Aorta (tissue), 5 donors: ENCODE measurements at regions not wholly inside any gene's neighbourhood (a gene's known extent, or its start where the extent isn't known, plus 50 kb on each side); places are given as distances from the start of the nearest gene placed in this dataset.

Experiments used
- ATAC-seq: fragments of 200-7000 bp; cut with Tn5 transposase; one replicate; pipeline ENCODE4 v1.9.1; 2022; ENCODE audit warnings: moderate library complexity; ENCODE audit not compliant: low FRiP score
- DNase-seq, 2 donors: peaks; one replicate each; pipeline ENCODE4 v3.0.0-alpha.2; 2020
- H3K27ac ChIP-seq, 2 donors: one replicate each; pipeline ENCODE4 v1.5.1; 2013; ENCODE audit warnings: low read length in 2 of 2, mild to moderate bottlenecking in 2 of 2, moderate library complexity in 2 of 2, control low read depth in 1 of 2, inconsistent platforms in 1 of 2, low read depth in 1 of 2
- H3K27me3 ChIP-seq, 2 donors: one replicate each; pipeline ENCODE4 v1.6.1; 2013; ENCODE audit warnings: control low read depth in 1 of 2, low read length in 1 of 2, mild to moderate bottlenecking in 1 of 2, moderate library complexity in 1 of 2; ENCODE audit not compliant: insufficient read depth in 2 of 2, control insufficient read depth in 1 of 2
- H3K36me3 ChIP-seq, 2 donors: one replicate each; pipeline ENCODE4 v1.6.1; 2013; ENCODE audit warnings: control low read depth in 1 of 2, low read length in 1 of 2, mild to moderate bottlenecking in 1 of 2; ENCODE audit not compliant: insufficient read depth in 2 of 2, control insufficient read depth in 1 of 2
- H3K4me1 ChIP-seq, 2 donors: one replicate each; pipeline ENCODE4 v1.6.1; 2013; ENCODE audit warnings: low read length in 2 of 2, control low read depth in 1 of 2, mild to moderate bottlenecking in 1 of 2, moderate library complexity in 1 of 2; ENCODE audit not compliant: insufficient read depth in 2 of 2, control insufficient read depth in 1 of 2
- H3K4me3 ChIP-seq, 2 donors: one replicate each; pipeline ENCODE4 v1.5.1; 2013; ENCODE audit warnings: low read length in 2 of 2, control low read depth in 1 of 2, mild to moderate bottlenecking in 1 of 2
- H3K9me3 ChIP-seq: one replicate; pipeline ENCODE4 v1.6.1; 2013; ENCODE audit warnings: mild to moderate bottlenecking, low read length; ENCODE audit not compliant: control insufficient read depth
- WGBS, 2 donors: extraction: QIAGEN DNeasy Blood & Tissue Kit; methylation state at CpG; one replicate each; pipeline ENCODE4 v1.1.7; 2013; 5-methylcytosine and 5-hydroxymethylcytosine counted together
- intact Hi-C, 2 donors: fragments of 100-400 bp; cut with DNase I; formaldehyde crosslinking; loops; one replicate each; pipeline versions ENCODE4 v1.14.2 to v1.15.0; 2022
- donor health status: healthy with polysubstance abuse.
- donor health status: Bipolar disorder and iron deficiency.
- donor health status: DM: no; HTN: no; CAD: no.
- donor health status: DM: no; HTN: no; CAD: no.
- donor health status: DM: yes; HTN: yes; CAD: no.

DNA sequence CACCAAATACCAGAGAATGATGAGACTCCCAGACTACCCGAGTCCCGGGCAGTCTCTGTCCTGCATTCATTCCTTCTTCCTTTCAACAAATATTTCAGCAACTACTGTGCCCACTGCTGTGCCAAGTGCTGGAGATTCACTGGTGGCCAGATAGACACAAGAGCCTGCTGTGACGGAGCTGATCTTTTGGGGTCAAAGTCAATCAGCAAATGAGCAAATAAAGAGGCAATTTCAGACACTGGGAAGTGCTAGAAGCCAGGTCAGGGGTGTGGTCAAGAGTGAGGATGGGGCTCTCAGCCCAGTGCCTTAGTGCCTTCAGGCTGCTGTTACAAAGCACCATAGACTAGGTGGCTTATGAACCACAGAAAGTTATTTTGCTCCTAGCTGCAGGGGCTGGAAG is 104.9 kb upstream of the IQSEC1 start:
- DNase-seq (no peak), ATAC-seq (no peak)
- 85 to 90% methylated on average over 3 of the region's 3 CpGs for WGBS, 2 donors

DNA sequence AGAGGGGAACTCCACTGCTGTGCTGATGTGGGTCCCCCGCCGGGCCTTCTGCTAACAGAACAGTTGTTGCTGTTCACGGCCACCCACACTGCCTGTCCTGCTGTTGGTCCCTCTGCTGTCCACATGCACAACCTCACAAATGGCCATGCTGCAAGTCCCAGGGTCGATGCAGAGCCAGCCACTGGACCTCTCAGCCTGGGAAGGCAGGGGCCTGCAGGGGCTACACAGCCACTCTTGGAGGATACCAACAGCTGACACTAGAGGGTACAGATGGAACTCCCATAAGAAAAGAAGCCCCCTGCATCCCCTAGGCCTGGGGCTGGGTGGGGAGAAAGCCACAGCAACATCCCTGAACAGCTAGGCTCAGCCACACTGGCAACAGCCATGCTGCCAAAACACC is 104.4 kb upstream of the IQSEC1 start:
- Histone ChIP-seq H3K9me3 (no peaks in the 10 kb centered on the region), H3K27ac (no peak overlapping the region), H3K36me3 (no peaks in the 10 kb centered on the region), H3K27me3 (no peaks in the 10 kb centered on the region), H3K4me3 (no peak overlapping the region), H3K4me1 (no peaks in the 10 kb centered on the region)
- ATAC-seq (no peak), DNase-seq (no peak)
- intact Hi-C loops = no loop called here
- 56 to 68% methylated on average over 4 of the region's 4 CpGs for WGBS, 2 donors

More for the DNA sequence above, 104.9 kb upstream of the IQSEC1 start:
- intact Hi-C loops = no loop called here
- no peak overlapping the region for H3K27ac ChIP-seq
- no peaks in the 10 kb centered on the region for H3K36me3 ChIP-seq
- H3K4me3 ChIP-seq = no peak overlapping the region
- H3K4me1 ChIP-seq = no peaks in the 10 kb centered on the region
- H3K9me3 ChIP-seq = no peaks in the 10 kb centered on the region
- H3K27me3 ChIP-seq = no peaks in the 10 kb centered on the region

DNA sequence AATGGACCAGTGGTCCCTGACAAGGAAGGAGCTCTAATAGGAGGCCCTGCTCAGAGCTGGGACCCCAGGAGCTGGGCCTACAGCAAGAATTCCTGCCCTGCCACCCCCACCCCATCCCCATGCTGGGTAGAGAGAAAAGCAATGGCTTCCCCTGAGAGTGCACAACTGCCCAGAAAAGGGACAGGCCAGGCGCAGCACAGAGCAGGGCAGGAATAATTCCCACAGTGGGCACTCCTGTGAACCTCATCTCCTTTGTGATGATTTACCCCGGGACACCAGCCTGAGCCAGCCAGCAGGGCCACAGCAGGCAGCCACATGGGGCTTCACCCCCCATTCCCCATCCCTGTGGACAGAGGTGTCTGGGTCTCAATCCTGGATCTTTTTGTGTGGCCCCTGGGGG is 104.0 kb upstream of the IQSEC1 start:
- H3K4me3 ChIP-seq = no peak overlapping the region
- intact Hi-C loops = no loop called here
- H3K36me3 ChIP-seq = no peaks in the 10 kb centered on the region
- H3K27ac ChIP-seq = no peak overlapping the region
- no peaks in the 10 kb centered on the region for H3K4me1 ChIP-seq
- no peaks in the 10 kb centered on the region for H3K9me3 ChIP-seq
- no peaks in the 10 kb centered on the region for H3K27me3 ChIP-seq
- no peak for DNase-seq
- 78 to 83% methylated on average over 2 of the region's 2 CpGs for WGBS, 2 donors
- no peak for ATAC-seq

DNA sequence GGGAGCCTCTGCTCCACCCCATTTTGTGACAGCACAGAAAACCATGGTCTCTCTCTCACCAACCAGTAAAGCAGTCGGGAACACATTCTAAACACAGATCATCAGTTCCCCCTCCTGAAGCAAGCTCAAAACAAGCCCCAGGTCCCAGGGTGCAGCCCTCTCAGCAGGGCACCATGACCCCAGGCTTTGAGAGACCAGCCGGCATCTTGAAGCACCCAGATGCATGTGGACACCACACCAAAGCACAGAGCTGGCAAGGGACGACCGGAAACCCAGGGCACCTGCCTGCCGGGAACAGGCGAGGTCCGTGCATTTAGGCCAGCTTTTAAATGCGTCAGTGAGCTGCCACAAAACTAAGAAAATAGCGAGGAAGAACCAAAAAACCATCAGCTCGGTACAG is 103.2 kb upstream of the IQSEC1 start:
- no peaks in the 10 kb centered on the region for H3K4me1 ChIP-seq
- no peak overlapping the region for H3K27ac ChIP-seq
- ATAC-seq (no peak), DNase-seq (no peak)
- H3K27me3 ChIP-seq = no peaks in the 10 kb centered on the region
- WGBS, 2 donors = 84 to 88% methylated on average over 10 of the region's 10 CpGs
- no peaks in the 10 kb centered on the region for H3K9me3 ChIP-seq
- H3K4me3 ChIP-seq = no peak overlapping the region
- intact Hi-C loops = no loop called here
- H3K36me3 ChIP-seq = no peaks in the 10 kb centered on the region

DNA sequence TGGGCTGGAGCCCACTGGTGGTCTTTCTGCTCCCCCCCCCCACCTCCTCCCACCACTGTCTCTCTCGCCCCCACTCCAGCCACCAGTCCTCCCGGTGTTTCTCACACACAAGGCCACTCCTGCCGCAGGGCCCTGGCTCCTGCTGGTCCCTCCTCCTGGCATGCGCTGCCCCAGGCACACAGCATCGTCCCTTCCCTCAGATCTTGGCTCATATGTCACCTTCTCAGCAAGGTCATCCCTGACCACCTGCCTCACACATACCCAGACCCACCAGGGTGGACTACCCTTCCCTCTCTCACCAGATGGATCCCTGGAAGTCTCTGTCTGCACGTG is 101.5 kb upstream of the IQSEC1 start:
- Histone ChIP-seq H3K36me3 (no peaks in the 10 kb centered on the region), H3K9me3 (no peaks in the 10 kb centered on the region), H3K27ac (no peak overlapping the region), H3K27me3 (no peaks in the 10 kb centered on the region), H3K4me3 (no peak overlapping the region), H3K4me1 (no peaks in the 10 kb centered on the region)
- ATAC-seq (no peak), DNase-seq (peak in 1 of 2 donors; percentile 52)
- WGBS, 2 donors = 68 to 82% methylated on average over 6 of the region's 6 CpGs
- intact Hi-C loops = no loop called here

DNA sequence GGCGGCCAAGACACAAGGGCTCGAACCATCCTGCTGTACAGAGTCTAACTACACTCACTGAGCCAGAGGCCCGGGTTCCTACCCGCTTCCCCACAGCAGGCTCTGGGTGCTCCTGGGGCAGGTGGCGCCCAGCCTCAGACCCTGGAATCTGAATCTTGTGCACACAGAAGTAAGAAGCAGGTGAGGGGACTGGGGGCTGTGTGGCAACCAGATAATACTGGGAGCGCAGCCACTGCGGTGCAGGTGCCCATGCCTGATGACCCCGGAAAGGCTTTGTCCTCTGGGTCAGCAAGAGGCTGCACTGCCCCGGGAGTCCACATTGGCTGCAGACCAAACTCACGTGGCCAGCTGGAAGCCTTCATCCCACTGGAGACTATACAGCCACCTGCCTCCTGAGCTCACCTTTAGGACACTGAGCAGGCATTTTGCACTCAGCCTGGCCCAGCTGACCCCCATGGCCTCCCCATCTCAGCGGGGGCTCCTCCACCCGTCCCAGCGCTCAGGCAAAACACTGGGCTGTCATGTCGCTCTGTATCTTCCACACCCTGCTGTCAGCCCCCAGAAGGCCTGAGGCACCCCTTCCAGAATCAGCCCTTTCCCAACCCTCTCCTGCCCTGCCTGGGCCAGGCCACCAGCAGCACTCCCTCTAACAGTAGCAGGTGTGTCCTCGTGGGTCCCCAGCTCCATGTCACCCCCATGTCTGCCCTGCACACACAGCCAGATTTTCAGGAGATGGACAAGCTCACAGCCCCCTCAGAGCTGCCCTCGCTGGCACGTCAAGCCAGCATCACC is 101.0 kb upstream of the IQSEC1 start:
- Histone ChIP-seq H3K27me3 (no peaks in the 10 kb centered on the region), H3K4me1 (no peaks in the 10 kb centered on the region), H3K27ac (no peak overlapping the region), H3K36me3 (no peaks in the 10 kb centered on the region), H3K4me3 (no peak overlapping the region), H3K9me3 (no peaks in the 10 kb centered on the region)
- intact Hi-C loops = no loop called here
- no peak for ATAC-seq
- DNase-seq = peak in 1 of 2 donors; percentile 67
- WGBS, 2 donors = 83 to 85% methylated on average over 17 of the region's 17 CpGs

DNA sequence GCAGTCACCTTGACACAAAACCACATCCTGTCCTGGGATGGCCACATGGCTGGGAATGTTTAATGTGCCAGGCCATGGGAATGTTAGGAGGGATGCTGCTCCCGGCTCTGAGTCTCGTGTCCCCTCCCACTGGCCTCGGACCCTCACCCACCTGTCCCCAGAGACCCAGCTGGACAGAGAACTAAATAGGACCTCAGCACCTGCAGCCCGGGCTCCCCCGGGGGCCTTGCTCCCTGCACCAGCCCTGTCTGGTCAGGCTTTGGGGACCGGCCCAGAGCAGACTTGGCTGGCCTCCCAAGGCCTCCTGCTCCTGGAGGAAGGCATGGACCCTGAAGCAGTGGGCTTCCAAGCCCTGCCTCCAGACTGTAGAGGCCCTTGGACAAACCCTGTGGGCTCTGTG is 100.0 kb upstream of the IQSEC1 start:
- no peaks in the 10 kb centered on the region for H3K36me3 ChIP-seq
- ATAC-seq (no peak), DNase-seq (peak in 1 of 2 donors; percentile 68)
- H3K4me1 ChIP-seq = no peaks in the 10 kb centered on the region
- H3K27me3 ChIP-seq = no peaks in the 10 kb centered on the region
- H3K4me3 ChIP-seq = no peak overlapping the region
- intact Hi-C loops = no loop called here
- H3K9me3 ChIP-seq = no peaks in the 10 kb centered on the region
- WGBS, 2 donors = 59 to 61% methylated on average over 6 of the region's 6 CpGs
- H3K27ac ChIP-seq = no peak overlapping the region

DNA sequence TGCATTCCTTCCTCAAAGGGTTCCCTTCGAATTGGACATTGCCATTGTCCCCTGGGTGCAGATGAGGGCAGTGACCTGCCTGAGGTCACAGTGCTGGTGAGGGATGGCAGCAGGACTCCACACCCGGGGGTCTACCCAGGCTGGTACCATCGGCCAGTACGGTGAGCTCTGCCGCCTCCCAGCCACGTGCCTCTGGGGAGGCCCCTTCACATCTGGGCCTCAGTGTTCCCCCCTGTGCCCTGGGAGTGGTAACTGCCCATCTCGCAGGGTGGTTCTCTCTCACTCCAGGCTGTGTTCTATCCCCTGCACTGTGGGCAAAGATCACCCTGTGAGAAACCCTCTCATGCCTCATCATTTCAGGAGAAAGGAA is 99.4 kb upstream of the IQSEC1 start:
- Histone ChIP-seq H3K27me3 (no peaks in the 10 kb centered on the region), H3K9me3 (no peaks in the 10 kb centered on the region), H3K27ac (no peak overlapping the region), H3K4me1 (no peaks in the 10 kb centered on the region), H3K4me3 (no peak overlapping the region), H3K36me3 (no peaks in the 10 kb centered on the region)
- ATAC-seq = no peak
- intact Hi-C loops = no loop called here
- WGBS, 2 donors = 85 to 88% methylated on average over 7 of the region's 7 CpGs
- no peak for DNase-seq

DNA sequence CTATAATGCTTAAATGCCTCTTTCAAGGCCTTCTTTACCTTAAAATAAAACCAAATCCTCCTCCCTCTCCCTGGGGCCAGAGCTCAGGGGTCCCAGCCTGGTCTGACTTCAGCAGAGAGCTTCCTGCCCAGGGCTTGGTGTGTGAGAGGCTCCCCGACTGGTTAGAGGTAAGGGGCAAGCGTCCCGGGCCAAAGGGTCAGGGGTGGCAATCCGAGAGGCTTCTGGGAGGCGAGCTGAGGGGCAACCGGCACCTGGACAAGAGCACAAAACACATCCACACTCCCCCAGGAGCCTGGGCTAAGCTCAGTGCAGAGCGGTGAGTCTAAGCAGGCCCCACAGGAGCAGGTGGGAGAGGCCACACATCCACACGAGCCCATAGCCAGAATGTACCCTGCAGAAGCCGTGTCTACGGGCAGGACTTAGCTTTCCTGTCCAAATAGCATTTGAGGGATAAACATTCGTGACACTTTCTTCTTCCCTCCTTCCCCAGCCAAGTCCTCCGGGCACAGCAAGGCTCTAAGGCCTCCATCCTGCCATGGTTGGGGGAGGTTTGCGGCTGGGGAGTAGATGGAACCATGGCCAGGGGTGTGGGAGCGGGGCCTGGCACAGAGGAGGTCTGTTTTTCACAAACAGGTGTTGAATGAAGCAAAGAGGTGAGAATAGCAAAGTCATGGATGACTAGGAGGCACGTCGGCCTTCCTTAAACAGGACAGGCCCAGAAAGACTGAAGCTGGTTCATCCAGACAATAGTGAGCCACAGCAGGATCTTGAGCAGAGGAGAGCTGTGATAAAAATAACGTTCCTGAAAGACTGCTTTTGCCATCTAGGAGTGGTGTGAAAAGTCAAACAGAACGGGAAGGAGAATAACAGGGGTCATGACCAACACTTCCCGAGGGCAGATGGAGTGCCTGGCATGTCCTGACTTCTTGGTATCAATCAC is 98.7 kb upstream of the IQSEC1 start:
- Histone ChIP-seq H3K9me3 (no peaks in the 10 kb centered on the region), H3K27me3 (no peaks in the 10 kb centered on the region), H3K27ac (no peak overlapping the region), H3K4me1 (no peaks in the 10 kb centered on the region), H3K36me3 (no peaks in the 10 kb centered on the region), H3K4me3 (no peak overlapping the region)
- WGBS, 2 donors = 70 to 79% methylated on average over 19 of the region's 19 CpGs
- DNase-seq (peak in 1 of 2 donors; percentile 65), ATAC-seq (no peak)
- intact Hi-C loops = no loop called here
